ENCODE measurements at regions not wholly inside any gene's neighbourhood (a gene's known extent, or its start where the extent isn't known, plus 50 kb on each side); places are given as distances from the start of the nearest gene placed in this dataset.

GRCh38 chr2:2890901-2891300, 486.7 kb downstream of the EIPR1 start:
- no peak for DNase-seq

- DNase-seq = no peak
Observed at GRCh38 chr2:2890246-2890645, 487.4 kb downstream of the EIPR1 start.

- DNase-seq = no peak
Observed at GRCh38 chr2:2889646-2890045, 488.0 kb downstream of the EIPR1 start.

GRCh38 chr2:2889141-2889540, 488.5 kb downstream of the EIPR1 start:
- no peak for DNase-seq

GRCh38 chr2:2887772-2888387, 489.7 kb downstream of the EIPR1 start:
- DNase-seq = no peak

GRCh38 chr2:2886922-2887321, 490.7 kb downstream of the EIPR1 start:
- DNase-seq = no peak

- DNase-seq = no peak
Observed at GRCh38 chr2:2881499-2881898, 496.1 kb downstream of the EIPR1 start.

- DNase-seq = no peak
Observed at GRCh38 chr2:2880938-2881337, 496.7 kb downstream of the EIPR1 start.

- no peak for DNase-seq
Observed at GRCh38 chr2:2879781-2880180, 497.8 kb downstream of the EIPR1 start.

GRCh38 chr2:2879071-2879470, 498.5 kb downstream of the EIPR1 start:
- no peak for DNase-seq

- no peak for DNase-seq
Observed at GRCh38 chr2:2877427-2877826, 500.2 kb downstream of the EIPR1 start.

- DNase-seq = no peak
Observed at GRCh38 chr2:2876331-2877221, 501.0 kb downstream of the EIPR1 start.

GRCh38 chr2:2875831-2876230, 501.8 kb downstream of the EIPR1 start:
- no peak for DNase-seq

GRCh38 chr2:2875296-2875695, 502.3 kb downstream of the EIPR1 start:
- DNase-seq = no peak

GRCh38 chr2:2874805-2875204, 502.8 kb downstream of the EIPR1 start:
- DNase-seq = no peak

- DNase-seq = no peak
Observed at GRCh38 chr2:2874341-2874740, 503.3 kb downstream of the EIPR1 start.

- DNase-seq = no peak
Observed at GRCh38 chr2:2873450-2873811, 504.2 kb downstream of the EIPR1 start.

GRCh38 chr2:2872713-2873449, 504.7 kb downstream of the EIPR1 start:
- no peak for DNase-seq

GRCh38 chr2:2872309-2872617, 505.4 kb downstream of the EIPR1 start:
- no peak for DNase-seq

GRCh38 chr2:2871480-2872308, 505.9 kb downstream of the EIPR1 start:
- no peak for DNase-seq

- no peak for DNase-seq
Observed at GRCh38 chr2:2870106-2870505, 507.5 kb downstream of the EIPR1 start.

GRCh38 chr2:2869553-2869952, 508.1 kb downstream of the EIPR1 start:
- no peak for DNase-seq

- no peak for DNase-seq
Observed at GRCh38 chr2:2868085-2868484, 509.5 kb downstream of the EIPR1 start.
